Esophagus squamous epithelium (tissue), 4 donors: ENCODE measurements at regions not wholly inside any gene's neighbourhood (a gene's known extent, or its start where the extent isn't known, plus 50 kb on each side); places are given as distances from the start of the nearest gene placed in this dataset.

ENCODE experiments used
- POLR2A ChIP-seq, 4 donors: fragments of 450-650 bp; IDR thresholded peaks; one replicate each; pipeline ENCODE4 v1.6.1; 2017; ENCODE audit warnings: antibody characterized with exemption in 4 of 4, mild to moderate bottlenecking in 4 of 4, moderate library complexity in 3 of 4
- TF ChIP-seq, protein P1 (sequence below), 6 experiments: fragments of 450-650 bp in 4 of 6; fragments of 200-600 bp in 2 of 6; sonication (generic) in 2 of 6; IDR thresholded peaks; one replicate each; pipeline ENCODE4 v1.5.1; 2016 to 2019; ENCODE audit warnings: antibody characterized with exemption in 6 of 6, mild to moderate bottlenecking in 4 of 6, moderate library complexity in 4 of 6

DNA sequence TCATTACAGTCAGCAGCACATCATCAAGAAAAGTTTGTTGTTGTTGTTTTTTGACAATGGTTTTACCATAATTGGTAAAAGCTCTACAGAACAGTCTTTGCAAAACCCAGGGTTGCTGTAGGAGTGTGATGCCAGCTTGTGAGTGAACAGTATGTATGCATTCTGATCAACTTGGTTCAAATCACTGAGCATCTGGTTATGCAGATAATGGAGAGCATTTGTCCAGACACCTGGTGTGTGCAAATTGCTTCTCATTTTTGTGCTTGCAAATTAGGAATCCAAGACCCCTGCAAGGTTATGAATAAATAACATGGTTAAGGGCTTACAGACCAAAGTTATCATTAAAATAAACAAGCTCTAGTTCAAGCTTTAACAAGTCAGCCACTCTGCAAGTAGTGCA is 448.7 kb upstream of the ACTBL2 start:
- TF ChIP-seq, protein P1, sequence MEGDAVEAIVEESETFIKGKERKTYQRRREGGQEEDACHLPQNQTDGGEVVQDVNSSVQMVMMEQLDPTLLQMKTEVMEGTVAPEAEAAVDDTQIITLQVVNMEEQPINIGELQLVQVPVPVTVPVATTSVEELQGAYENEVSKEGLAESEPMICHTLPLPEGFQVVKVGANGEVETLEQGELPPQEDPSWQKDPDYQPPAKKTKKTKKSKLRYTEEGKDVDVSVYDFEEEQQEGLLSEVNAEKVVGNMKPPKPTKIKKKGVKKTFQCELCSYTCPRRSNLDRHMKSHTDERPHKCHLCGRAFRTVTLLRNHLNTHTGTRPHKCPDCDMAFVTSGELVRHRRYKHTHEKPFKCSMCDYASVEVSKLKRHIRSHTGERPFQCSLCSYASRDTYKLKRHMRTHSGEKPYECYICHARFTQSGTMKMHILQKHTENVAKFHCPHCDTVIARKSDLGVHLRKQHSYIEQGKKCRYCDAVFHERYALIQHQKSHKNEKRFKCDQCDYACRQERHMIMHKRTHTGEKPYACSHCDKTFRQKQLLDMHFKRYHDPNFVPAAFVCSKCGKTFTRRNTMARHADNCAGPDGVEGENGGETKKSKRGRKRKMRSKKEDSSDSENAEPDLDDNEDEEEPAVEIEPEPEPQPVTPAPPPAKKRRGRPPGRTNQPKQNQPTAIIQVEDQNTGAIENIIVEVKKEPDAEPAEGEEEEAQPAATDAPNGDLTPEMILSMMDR (IDR thresholded peaks at IDR 0.05): no peak
- TF ChIP-seq POLR2A (IDR thresholded peaks at IDR 0.05): no peak
